PC-9 (cell line): ENCODE measurements at regions not wholly inside any gene's neighbourhood (a gene's known extent, or its start where the extent isn't known, plus 50 kb on each side); places are given as distances from the start of the nearest gene placed in this dataset.

Source experiments
- BruUV-seq: library from RNA; stranded (reverse); fragments of 400-500 nt; replicated peaks from 2 replicates; lab custom pipeline; 2021; lab: Mats Ljungman, UMichigan
- CTCF ChIA-PET: fragments of 300-600 bp; sonication (Branson Sonifier 250); formaldehyde crosslinking; loops from one replicate; lab custom pipeline; 2022; ENCODE audit warnings: antibody characterized with exemption; lab: Charles Lee
- POLR2A ChIA-PET: fragments of 300-600 bp; sonication (Branson Sonifier 250); formaldehyde crosslinking; loops from one replicate; lab custom pipeline; 2022; ENCODE audit warnings: antibody characterized with exemption; ENCODE audit not compliant: unreplicated experiment; lab: Charles Lee
- DNase-seq, 2 experiments: peaks; one replicate each; pipeline versions ENCODE4 v3.0.0 to v3.0.0-alpha.2; 2015 to 2022; ENCODE audit warnings: mixed read lengths in 1 of 2
- H2AFZ ChIP-seq: fragments of 200-600 bp; sonication (generic); 2 replicates; pipeline ENCODE4 v1.8.1; 2017; ENCODE audit warnings: antibody characterized with exemption
- H3F3A ChIP-seq: fragments of 200-600 bp; sonication (generic); 2 replicates; pipeline ENCODE4 v1.8.1; 2017; ENCODE audit warnings: antibody characterized with exemption, mild to moderate bottlenecking, low read depth; ENCODE audit not compliant: insufficient read depth
- H3K27ac ChIP-seq: fragments of 200-600 bp; sonication (generic); 2 replicates; pipeline ENCODE4 v1.6.1; 2016; ENCODE audit warnings: mixed run types
- H3K27me3 ChIP-seq: fragments of 200-600 bp; sonication (generic); 2 replicates; pipeline ENCODE4 v1.6.1; 2016; ENCODE audit warnings: low read depth, mixed run types; ENCODE audit not compliant: insufficient read depth
- H3K36me3 ChIP-seq: fragments of 200-600 bp; sonication (generic); 2 replicates; pipeline ENCODE4 v1.6.1; 2016; ENCODE audit warnings: low read depth, mixed run types
- H3K4me1 ChIP-seq: fragments of 200-600 bp; sonication (generic); replicated peaks from 2 replicates; pipeline ENCODE4 v1.6.1; 2016; ENCODE audit warnings: mixed run types; ENCODE audit not compliant: insufficient read depth
- H3K4me2 ChIP-seq: fragments of 200-600 bp; sonication (generic); 2 replicates; pipeline ENCODE4 v1.6.1; 2017; ENCODE audit warnings: mixed run types
- H3K4me3 ChIP-seq: fragments of 200-600 bp; sonication (generic); 2 replicates; pipeline ENCODE4 v1.6.1; 2016; ENCODE audit warnings: mixed run types
- H3K79me2 ChIP-seq: fragments of 200-600 bp; sonication (generic); 2 replicates; pipeline ENCODE4 v1.6.1; 2017; ENCODE audit warnings: low read depth, mixed run types
- H3K9me2 ChIP-seq: fragments of 200-600 bp; sonication (generic); 2 replicates; pipeline ENCODE4 v1.8.1; 2017; ENCODE audit warnings: mild to moderate bottlenecking; ENCODE audit not compliant: insufficient read depth
- H3K9me3 ChIP-seq: fragments of 200-600 bp; sonication (generic); 2 replicates; pipeline ENCODE4 v1.8.1; 2016; ENCODE audit warnings: low read depth; ENCODE audit not compliant: insufficient read depth
- H4K20me1 ChIP-seq: fragments of 200-600 bp; sonication (generic); 2 replicates; pipeline ENCODE4 v1.8.1; 2017; ENCODE audit not compliant: insufficient read depth
- EZH2 ChIP-seq: fragments of 200-600 bp; sonication (generic); IDR thresholded peaks from 2 replicates; pipeline ENCODE4 v1.8.0; 2017; ENCODE audit warnings: antibody characterized with exemption, low read depth
- intact Hi-C: fragments of 100-400 bp; cut with micrococcal nuclease; formaldehyde crosslinking; loops from one replicate; pipeline ENCODE4 v1.10.0; 2022; ENCODE audit not compliant: unreplicated experiment
- TF ChIP-seq, protein P1 (sequence below): fragments of 200-600 bp; sonication (generic); conservative IDR thresholded peaks from 2 replicates; pipeline ENCODE4 v1.6.1; 2017; ENCODE audit warnings: mixed run types, antibody characterized with exemption, mild to moderate bottlenecking, moderate library complexity

DNA sequence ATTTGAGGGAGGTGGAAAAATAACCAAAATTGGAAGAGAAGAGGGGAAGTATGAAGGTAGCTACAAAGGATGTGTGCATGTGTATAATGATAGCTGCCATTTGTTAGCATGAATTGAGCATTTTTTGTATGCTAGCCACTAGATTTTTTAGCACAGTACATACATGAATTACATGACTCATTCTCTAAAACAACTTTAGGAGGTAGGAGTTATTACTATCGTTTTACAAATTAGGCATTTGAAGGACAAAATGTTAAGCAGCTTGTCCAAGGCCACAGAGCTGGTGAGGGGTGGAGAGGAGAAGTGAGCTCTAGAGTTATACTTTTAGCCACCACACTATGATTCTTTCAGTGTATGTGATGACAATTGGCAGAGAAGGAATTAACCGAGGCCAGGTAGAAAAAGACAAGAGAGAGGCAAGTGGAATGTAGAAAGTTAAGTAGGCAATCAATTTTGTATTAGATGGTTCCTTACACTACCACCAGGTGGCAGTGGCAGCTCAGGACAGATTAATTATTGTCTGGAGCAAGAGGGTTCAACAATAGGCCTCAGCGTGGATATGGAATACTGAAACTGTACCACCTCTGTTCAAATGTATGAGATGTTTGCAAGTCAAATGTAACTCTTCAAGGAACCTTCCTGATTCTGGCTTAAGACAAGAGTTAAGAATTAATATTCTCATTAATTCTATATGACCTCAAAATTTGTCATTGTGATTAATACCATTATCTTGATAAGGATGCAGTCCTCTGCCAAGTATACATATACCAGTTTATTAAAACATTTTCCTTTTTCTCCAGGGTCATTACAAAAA, 128.0 kb downstream of the MBL2 start:
- DNase-seq: peak in 1 of 2 experiments; percentile 35
- no peak overlapping the region for H3K27ac ChIP-seq
- ChIA-PET CTCF (interaction anchor here (0.6 to 1.5 kb wide), 3 partner anchors 25 to 316 kb away, joined by 3 to 5 read pairs (median 4); no protein-coding TSS in a partner anchor), POLR2A (no interaction called here)
- no peaks in the 10 kb centered on the region for H3K9me2 ChIP-seq
- no peaks in the 10 kb centered on the region for H4K20me1 ChIP-seq
- no peaks in the 10 kb centered on the region for H3K36me3 ChIP-seq
- H3K4me2 ChIP-seq: no peak overlapping the region
- H3F3A ChIP-seq: no peaks in the 10 kb centered on the region
- no peaks in the 10 kb centered on the region for H3K4me1 ChIP-seq
- intact Hi-C loops: loop anchor here (1.0 to 2.0 kb wide), 3 partner anchors 85 to 336 kb away; no protein-coding TSS in a partner anchor
- H2AFZ ChIP-seq: no peak overlapping the region
- BruUV-seq: no TSS peak
- no peaks in the 10 kb centered on the region for H3K9me3 ChIP-seq
- H3K4me3 ChIP-seq: no peak overlapping the region
- TF ChIP-seq, protein P1, sequence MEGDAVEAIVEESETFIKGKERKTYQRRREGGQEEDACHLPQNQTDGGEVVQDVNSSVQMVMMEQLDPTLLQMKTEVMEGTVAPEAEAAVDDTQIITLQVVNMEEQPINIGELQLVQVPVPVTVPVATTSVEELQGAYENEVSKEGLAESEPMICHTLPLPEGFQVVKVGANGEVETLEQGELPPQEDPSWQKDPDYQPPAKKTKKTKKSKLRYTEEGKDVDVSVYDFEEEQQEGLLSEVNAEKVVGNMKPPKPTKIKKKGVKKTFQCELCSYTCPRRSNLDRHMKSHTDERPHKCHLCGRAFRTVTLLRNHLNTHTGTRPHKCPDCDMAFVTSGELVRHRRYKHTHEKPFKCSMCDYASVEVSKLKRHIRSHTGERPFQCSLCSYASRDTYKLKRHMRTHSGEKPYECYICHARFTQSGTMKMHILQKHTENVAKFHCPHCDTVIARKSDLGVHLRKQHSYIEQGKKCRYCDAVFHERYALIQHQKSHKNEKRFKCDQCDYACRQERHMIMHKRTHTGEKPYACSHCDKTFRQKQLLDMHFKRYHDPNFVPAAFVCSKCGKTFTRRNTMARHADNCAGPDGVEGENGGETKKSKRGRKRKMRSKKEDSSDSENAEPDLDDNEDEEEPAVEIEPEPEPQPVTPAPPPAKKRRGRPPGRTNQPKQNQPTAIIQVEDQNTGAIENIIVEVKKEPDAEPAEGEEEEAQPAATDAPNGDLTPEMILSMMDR: peak; percentile 98
- no peak for TF ChIP-seq EZH2
- H3K79me2 ChIP-seq: no peaks in the 10 kb centered on the region
- no peaks in the 10 kb centered on the region for H3K27me3 ChIP-seq

DNA sequence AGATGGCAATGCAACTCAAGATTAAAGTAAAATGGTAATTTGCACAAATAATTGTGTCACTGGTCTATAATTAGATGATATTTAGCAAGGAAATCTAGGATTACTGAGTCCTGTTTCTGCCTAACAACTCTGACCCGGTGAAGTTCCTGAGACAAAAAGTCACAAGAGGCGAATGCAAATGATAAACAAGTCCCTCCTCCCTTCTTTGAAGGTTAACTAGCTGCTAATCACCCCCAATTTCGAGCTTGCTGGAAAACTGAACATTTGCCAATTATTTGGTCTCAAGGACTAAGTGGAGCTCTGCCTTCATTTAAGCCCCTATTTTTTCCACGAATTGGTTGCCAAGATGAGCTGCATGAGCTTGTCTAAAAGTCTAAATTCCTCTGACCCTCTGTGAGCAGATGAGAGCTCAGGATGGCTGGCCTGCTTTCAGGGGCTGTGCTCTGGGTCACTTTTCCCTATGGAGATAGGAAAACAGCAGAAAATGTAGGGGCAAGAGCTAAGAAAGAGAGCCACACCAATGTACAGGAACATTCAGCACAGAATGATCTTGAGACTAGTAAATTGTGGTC, 127.3 kb downstream of the MBL2 start:
- BruUV-seq: no TSS peak
- TF ChIP-seq EZH2: no peak
- TF ChIP-seq, protein P1: no peak
- no peak overlapping the region for H3K4me2 ChIP-seq
- H3K27me3 ChIP-seq: no peaks in the 10 kb centered on the region
- no peaks in the 10 kb centered on the region for H3K36me3 ChIP-seq
- intact Hi-C loops: loop anchor here (2.0 kb wide), 1 partner anchor 336 kb away; no protein-coding TSS in a partner anchor
- H3K9me2 ChIP-seq: no peaks in the 10 kb centered on the region
- H4K20me1 ChIP-seq: no peaks in the 10 kb centered on the region
- no peak overlapping the region for H3K27ac ChIP-seq
- H3K4me3 ChIP-seq: no peak overlapping the region
- DNase-seq: no peak
- no peaks in the 10 kb centered on the region for H3K9me3 ChIP-seq
- POLR2A ChIA-PET: no interaction called here
- no peaks in the 10 kb centered on the region for H3F3A ChIP-seq
- H2AFZ ChIP-seq: no peak overlapping the region
- H3K4me1 ChIP-seq: no peaks in the 10 kb centered on the region
- CTCF ChIA-PET: interaction anchor here (0.6 to 1.5 kb wide), 2 partner anchors 135 to 316 kb away, joined by 3 to 4 read pairs; no protein-coding TSS in a partner anchor
- H3K79me2 ChIP-seq: no peaks in the 10 kb centered on the region

DNA sequence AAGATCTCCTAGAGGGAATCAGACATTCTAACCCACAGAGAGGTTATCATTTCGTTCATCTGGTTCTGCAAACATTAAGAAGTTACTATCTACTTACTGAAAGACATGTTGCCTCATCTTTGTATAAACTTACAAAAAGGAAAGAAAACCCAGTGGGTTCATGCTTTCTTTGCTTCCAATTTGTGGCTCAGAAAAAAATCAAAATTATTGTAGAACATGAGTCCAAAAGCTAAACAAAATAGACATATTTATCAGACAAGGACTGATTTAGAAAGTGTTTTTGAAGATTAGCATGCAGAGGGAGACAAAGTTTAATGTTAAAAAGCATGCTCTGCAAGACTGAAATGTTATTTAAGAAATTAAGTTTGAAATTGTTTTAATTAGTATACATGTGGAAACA, 123.1 kb downstream of the MBL2 start:
- intact Hi-C loops: no loop called here
- CTCF ChIA-PET: no interaction called here
- no peaks in the 10 kb centered on the region for H3K79me2 ChIP-seq

More for the DNA sequence above, 123.1 kb downstream of the MBL2 start:
- TF ChIP-seq EZH2: no peak
- TF ChIP-seq, protein P1: no peak
- no peak overlapping the region for H2AFZ ChIP-seq
- no peaks in the 10 kb centered on the region for H3K27me3 ChIP-seq
- H3K9me2 ChIP-seq: no peaks in the 10 kb centered on the region
- no peaks in the 10 kb centered on the region for H3K4me1 ChIP-seq
- no peaks in the 10 kb centered on the region for H4K20me1 ChIP-seq
- H3K4me3 ChIP-seq: no peak overlapping the region
- no peak overlapping the region for H3K4me2 ChIP-seq
- DNase-seq: no peak
- no peak overlapping the region for H3K27ac ChIP-seq
- H3K36me3 ChIP-seq: no peaks in the 10 kb centered on the region
- no peaks in the 10 kb centered on the region for H3K9me3 ChIP-seq
- POLR2A ChIA-PET: no interaction called here
- no TSS peak for BruUV-seq
- no peaks in the 10 kb centered on the region for H3F3A ChIP-seq
